Esophagus (tissue), 2 donors: ENCODE measurements at regions not wholly inside any gene's neighbourhood (a gene's known extent, or its start where the extent isn't known, plus 50 kb on each side); places are given as distances from the start of the nearest gene placed in this dataset.

Experiments
- H3K27ac ChIP-seq, 2 donors: one replicate each; pipeline ENCODE4 v1.5.1; 2013; ENCODE audit warnings: low read depth in 2 of 2, mild to moderate bottlenecking in 2 of 2, inconsistent platforms in 1 of 2, low read length in 1 of 2, moderate library complexity in 1 of 2
- H3K27me3 ChIP-seq, 2 donors: one replicate each; pipeline ENCODE4 v1.6.1; 2013; ENCODE audit warnings: low read length in 2 of 2, control low read depth in 1 of 2, mild to moderate bottlenecking in 1 of 2; ENCODE audit not compliant: insufficient read depth in 2 of 2, control insufficient read depth in 1 of 2
- H3K36me3 ChIP-seq, 2 donors: one replicate each; pipeline ENCODE4 v1.6.1; 2013; ENCODE audit warnings: low read length in 1 of 2; ENCODE audit not compliant: control insufficient read depth in 2 of 2, insufficient read depth in 2 of 2
- H3K4me1 ChIP-seq, 2 donors: one replicate each; pipeline ENCODE4 v1.6.1; 2013; ENCODE audit warnings: low read length in 1 of 2; ENCODE audit not compliant: control insufficient read depth in 2 of 2, insufficient read depth in 2 of 2
- H3K4me3 ChIP-seq, 2 donors: one replicate each; pipeline ENCODE4 v1.5.1; 2013; ENCODE audit warnings: low read length in 2 of 2, mild to moderate bottlenecking in 2 of 2, low read depth in 1 of 2, moderate library complexity in 1 of 2
- H3K9me3 ChIP-seq, 2 donors: one replicate each; pipeline ENCODE4 v1.6.1; 2013; ENCODE audit warnings: mild to moderate bottlenecking in 2 of 2, low read depth in 1 of 2, low read length in 1 of 2, moderate library complexity in 1 of 2; ENCODE audit not compliant: control insufficient read depth in 2 of 2, insufficient read depth in 1 of 2
- WGBS, 2 donors: extraction: QIAGEN DNeasy Blood & Tissue Kit; methylation state at CpG; one replicate each; pipeline ENCODE4 v1.1.7; 2013; 5-methylcytosine and 5-hydroxymethylcytosine counted together
- donor health status: healthy with polysubstance abuse.
- donor health status: Bipolar disorder and iron deficiency.

DNA sequence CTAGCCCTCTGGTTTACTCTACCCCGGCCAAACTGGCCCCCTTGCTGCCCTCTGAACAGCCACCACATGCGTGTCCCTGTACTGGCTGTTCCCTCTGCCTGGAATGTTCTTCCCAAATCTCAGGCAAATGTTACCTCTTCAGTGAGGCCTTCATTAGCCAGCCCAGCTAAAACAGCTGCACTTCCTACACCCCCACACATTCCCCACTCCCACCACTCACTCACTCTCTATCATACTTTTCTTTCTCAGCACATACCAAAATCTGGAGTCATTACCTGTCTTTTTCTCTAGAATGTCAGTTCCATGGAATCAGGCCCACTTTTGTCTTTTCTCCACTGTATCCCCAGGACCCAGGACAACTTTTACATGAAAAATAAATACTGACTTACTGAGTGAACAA, 401.2 kb upstream of the SULF2 start:
- no peaks in the 10 kb centered on the region for H3K36me3 ChIP-seq
- 86 to 87% methylated on average over 2 of the region's 2 CpGs for WGBS, 2 donors
- H3K4me1 ChIP-seq, result peaks cover 6 to 15% of the 10 kb centered on the region in 2 donors
- H3K4me3 ChIP-seq, result no peak overlapping the region
- no peaks in the 10 kb centered on the region for H3K9me3 ChIP-seq
- H3K27me3 ChIP-seq, result no peaks in the 10 kb centered on the region
- no peak overlapping the region for H3K27ac ChIP-seq

DNA sequence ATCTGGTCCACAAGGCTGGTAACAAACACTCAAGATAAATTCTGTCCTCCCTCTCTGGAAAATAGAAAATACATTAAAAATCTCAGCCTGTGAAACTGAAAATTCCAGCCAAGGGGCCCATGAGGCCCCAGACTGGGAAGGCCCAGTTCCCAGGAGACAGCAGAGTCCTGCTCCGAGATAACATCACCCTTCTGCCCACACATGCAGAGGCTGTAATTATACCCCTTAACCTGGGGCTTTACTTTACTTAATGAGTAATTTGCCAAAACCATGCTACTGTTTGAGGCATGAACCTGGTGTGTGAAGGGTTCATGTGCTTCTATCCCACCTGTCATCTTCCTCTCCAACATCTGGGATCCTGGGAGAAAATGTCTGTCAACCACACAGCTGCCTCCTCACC, 398.9 kb upstream of the SULF2 start:
- 90 to 92% methylated on average over 1 of the region's 1 CpG for WGBS, 2 donors

DNA sequence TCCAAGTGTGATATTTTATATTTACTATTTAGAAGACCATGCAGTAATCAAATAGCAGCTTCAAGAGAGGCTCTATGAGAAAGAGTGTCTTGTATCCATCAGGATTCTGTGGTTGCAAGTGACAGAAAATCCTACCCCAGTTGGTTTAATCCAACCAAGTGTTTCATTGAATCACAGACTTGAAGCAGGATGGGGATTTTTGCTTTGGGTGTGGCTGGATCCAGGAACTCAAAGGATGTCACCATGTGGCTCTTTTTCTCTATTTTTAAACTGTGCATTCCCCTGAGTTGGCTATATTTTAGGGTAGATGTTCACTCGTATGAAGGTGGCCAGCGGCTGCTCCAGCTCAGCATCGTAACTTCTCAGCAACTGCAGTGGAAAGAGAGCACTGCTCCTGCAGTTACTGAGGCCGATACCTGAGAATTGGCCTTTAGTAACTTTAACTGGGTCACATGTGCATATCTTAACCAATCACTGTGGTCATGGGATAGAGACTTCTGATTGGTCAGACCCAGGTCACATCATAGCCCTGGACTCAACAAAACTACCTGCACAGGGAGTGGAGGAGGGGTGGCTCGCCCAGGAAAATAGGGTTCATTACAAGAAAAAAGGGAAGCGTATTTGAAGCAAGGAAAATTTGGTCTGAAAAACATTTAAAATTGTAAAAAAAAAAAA, 396.1 kb upstream of the SULF2 start:
- H3K27ac ChIP-seq, result no peak overlapping the region
- 70 to 81% methylated on average over 6 of the region's 6 CpGs for WGBS, 2 donors
- H3K36me3 ChIP-seq, result no peaks in the 10 kb centered on the region
- no peaks in the 10 kb centered on the region for H3K9me3 ChIP-seq
- no peaks in the 10 kb centered on the region for H3K27me3 ChIP-seq
- no peak overlapping the region for H3K4me3 ChIP-seq
- H3K4me1 ChIP-seq, result peaks cover 0 to 4% of the 10 kb centered on the region in 2 donors

More for the DNA sequence above, 398.9 kb upstream of the SULF2 start:
- no peak overlapping the region for H3K27ac ChIP-seq
- H3K27me3 ChIP-seq, result no peaks in the 10 kb centered on the region
- peaks cover 1 to 10% of the 10 kb centered on the region in 2 donors for H3K4me1 ChIP-seq
- no peaks in the 10 kb centered on the region for H3K9me3 ChIP-seq
- no peaks in the 10 kb centered on the region for H3K36me3 ChIP-seq
- no peak overlapping the region for H3K4me3 ChIP-seq

DNA sequence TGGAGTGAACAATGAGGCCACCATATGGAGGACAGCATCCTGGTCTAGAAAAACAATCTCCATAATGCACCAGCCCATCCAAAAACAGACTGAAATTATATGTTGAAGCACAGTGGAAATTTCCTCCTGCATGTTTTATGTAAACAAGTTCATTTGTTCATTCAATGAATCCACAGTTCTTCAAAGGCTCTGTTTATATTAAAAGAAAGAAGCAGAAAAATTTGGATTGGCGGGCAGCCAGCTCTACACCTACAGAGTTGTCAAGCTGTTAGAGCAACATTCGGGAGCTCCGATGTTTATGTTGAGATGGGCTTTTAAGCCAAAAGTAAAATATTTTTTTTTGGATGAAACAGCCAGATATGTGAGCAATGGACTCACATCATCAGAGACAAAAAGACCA, 395.3 kb upstream of the SULF2 start:
- Histone ChIP-seq H3K9me3 (no peaks in the 10 kb centered on the region), H3K36me3 (no peaks in the 10 kb centered on the region), H3K4me3 (no peak overlapping the region), H3K27me3 (no peaks in the 10 kb centered on the region), H3K4me1 (no peaks in the 10 kb centered on the region), H3K27ac (no peak overlapping the region)
- WGBS, 2 donors, result 26 to 32% methylated on average over 3 of the region's 3 CpGs

GRCh38 chr20:48180024-48180423, 394.7 kb upstream of the SULF2 start:
- no peak overlapping the region for H3K4me3 ChIP-seq
- H3K4me1 ChIP-seq, result no peaks in the 10 kb centered on the region
- no peaks in the 10 kb centered on the region for H3K27me3 ChIP-seq
- no peaks in the 10 kb centered on the region for H3K9me3 ChIP-seq
- no peaks in the 10 kb centered on the region for H3K36me3 ChIP-seq
- H3K27ac ChIP-seq, result no peak overlapping the region
- WGBS, 2 donors, result 18 to 36% methylated on average over 3 of the region's 3 CpGs

- no peaks in the 10 kb centered on the region for H3K4me1 ChIP-seq
- no peaks in the 10 kb centered on the region for H3K9me3 ChIP-seq
- H3K27ac ChIP-seq, result no peak overlapping the region
- 77 to 82% methylated on average over 4 of the region's 4 CpGs for WGBS, 2 donors
- H3K4me3 ChIP-seq, result no peak overlapping the region
- H3K36me3 ChIP-seq, result no peaks in the 10 kb centered on the region
- no peaks in the 10 kb centered on the region for H3K27me3 ChIP-seq
These were observed 393.4 kb upstream of the SULF2 start for GRCh38 chr20:48178633-48179032.

DNA sequence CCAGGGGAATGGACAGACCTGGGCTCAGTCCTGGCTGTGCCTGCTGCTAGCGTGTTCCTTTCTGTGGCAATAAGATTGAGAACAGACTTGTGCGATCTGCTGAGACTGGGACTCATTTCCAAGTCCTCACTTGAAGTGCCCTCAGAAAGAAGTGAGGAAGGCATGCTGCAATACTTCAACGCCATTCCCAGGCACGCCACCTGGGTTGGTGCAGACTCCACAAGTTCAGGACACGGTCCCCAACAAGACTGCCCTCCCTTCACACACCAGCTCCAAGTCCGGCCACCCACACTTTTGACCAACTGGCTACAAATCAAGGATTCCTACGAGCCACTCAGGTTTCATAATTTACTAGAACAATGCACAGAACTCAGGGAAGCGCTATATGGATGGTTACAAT, 391.8 kb upstream of the SULF2 start:
- no peaks in the 10 kb centered on the region for H3K27me3 ChIP-seq
- no peak overlapping the region for H3K27ac ChIP-seq
- no peaks in the 10 kb centered on the region for H3K4me1 ChIP-seq
- H3K4me3 ChIP-seq, result no peak overlapping the region
- 81 to 87% methylated on average over 8 of the region's 8 CpGs for WGBS, 2 donors
- peaks cover 0 to 5% of the 10 kb centered on the region in 2 donors for H3K9me3 ChIP-seq
- no peaks in the 10 kb centered on the region for H3K36me3 ChIP-seq

DNA sequence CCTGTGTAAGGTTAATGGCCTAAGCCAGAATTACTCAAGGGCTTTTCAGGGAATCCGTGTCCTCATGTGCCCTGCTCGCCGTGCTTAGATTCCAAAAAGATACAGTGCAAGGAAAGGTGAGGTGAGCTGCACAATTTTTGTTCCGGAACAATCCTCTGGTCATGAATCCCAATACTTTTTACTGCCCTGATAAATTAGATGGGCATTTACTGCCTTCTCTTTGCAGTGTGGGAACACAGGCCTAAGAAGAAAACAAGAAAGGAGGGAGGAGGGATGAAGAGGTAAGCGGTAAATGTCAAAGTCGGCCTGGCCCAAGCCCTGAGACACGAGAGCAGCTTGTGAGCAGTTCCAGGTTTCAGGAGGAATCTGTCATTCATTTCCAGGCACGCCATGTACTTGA, 390.9 kb upstream of the SULF2 start:
- Histone ChIP-seq H3K36me3 (no peaks in the 10 kb centered on the region), H3K27me3 (no peaks in the 10 kb centered on the region), H3K27ac (no peak overlapping the region), H3K9me3 (peaks cover 0 to 5% of the 10 kb centered on the region in 2 donors), H3K4me1 (peaks cover 0 to 4% of the 10 kb centered on the region in 2 donors), H3K4me3 (no peak overlapping the region)
- WGBS, 2 donors, result 91% methylated on average over 8 of the region's 8 CpGs

DNA sequence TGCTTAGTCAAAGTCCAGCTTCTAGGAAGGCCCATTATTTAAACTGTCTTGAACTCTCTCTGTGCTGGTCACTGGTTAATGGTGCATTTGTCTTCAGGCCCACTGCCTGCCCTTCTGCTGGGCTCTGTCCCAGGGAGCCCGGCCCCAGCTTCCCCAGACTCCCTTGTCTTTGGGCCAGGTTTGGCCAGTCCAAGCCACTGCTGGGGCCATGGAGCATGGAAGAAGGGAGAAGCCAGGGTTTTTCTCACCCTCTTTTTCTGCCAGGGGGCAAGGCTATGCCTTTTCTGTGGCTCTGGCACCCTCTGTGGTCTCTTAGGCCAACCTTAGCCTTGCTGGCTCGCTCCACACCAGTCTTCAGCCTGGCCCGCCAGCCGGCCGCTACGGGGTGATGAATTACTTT, 390.0 kb upstream of the SULF2 start:
- H3K27me3 ChIP-seq, result no peaks in the 10 kb centered on the region
- H3K36me3 ChIP-seq, result no peaks in the 10 kb centered on the region
- peaks cover 0 to 5% of the 10 kb centered on the region in 2 donors for H3K9me3 ChIP-seq
- WGBS, 2 donors, result 77 to 94% methylated on average over 6 of the region's 6 CpGs
- no peak overlapping the region for H3K4me3 ChIP-seq
- peaks cover 0 to 5% of the 10 kb centered on the region in 2 donors for H3K4me1 ChIP-seq
- no peak overlapping the region for H3K27ac ChIP-seq

- H3K4me1 ChIP-seq, result peaks cover 0 to 5% of the 10 kb centered on the region in 2 donors
- no peaks in the 10 kb centered on the region for H3K27me3 ChIP-seq
These were observed 387.0 kb upstream of the SULF2 start for GRCh38 chr20:48172357-48172702.

More at GRCh38 chr20:48172357-48172702, 387.0 kb upstream of the SULF2 start:
- Histone ChIP-seq H3K9me3 (peaks cover 0 to 5% of the 10 kb centered on the region in 2 donors), H3K36me3 (no peaks in the 10 kb centered on the region), H3K4me3 (no peak overlapping the region), H3K27ac (no peak overlapping the region)
- WGBS, 2 donors, result 42 to 57% methylated on average over 1 of the region's 1 CpG
